ENCODE measurements at regions not wholly inside any gene's neighbourhood (a gene's known extent, or its start where the extent isn't known, plus 50 kb on each side); places are given as distances from the start of the nearest gene placed in this dataset.

GRCh38 chr11:43579919-43580276, 100.6 kb upstream of the HSD17B12 start:
- no peak for TF ChIP-seq CTCF (IDR thresholded peaks at IDR 0.05)
- Mint-ChIP-seq H3K27me3 (ENCODE audit: low read depth in 2 of 2) (peaks cover 60 to 72% of the 10 kb centered on the region in 2 donors), H3K4me1 (peaks cover 16 to 26% of the 10 kb centered on the region in 2 donors), H3K36me3 (no peaks in the 10 kb centered on the region), H3K27ac (no peak overlapping the region), H3K9me3 (no peaks in the 10 kb centered on the region), H3K4me3 (peak overlapping the region; percentile 60)
- no peak overlapping the region for H3K27ac ChIP-seq (ENCODE audit: low read length)
- peaks cover 51% of the 10 kb centered on the region for H3K27me3 ChIP-seq (ENCODE audit: control insufficient read depth, insufficient read depth, low read length)
- H3K4me1 ChIP-seq (ENCODE audit: control insufficient read depth, insufficient read depth, low read length) = peaks cover 25% of the 10 kb centered on the region
- intact Hi-C loops (cut with micrococcal nuclease) = no loop called here
- DNase-seq (no peak), ATAC-seq (no peak)
- 0% methylated on average over 3 of the region's 5 CpGs for WGBS (ENCODE audit: insufficient coverage)
- no peaks in the 10 kb centered on the region for H3K36me3 ChIP-seq (ENCODE audit: control insufficient read depth, insufficient read depth, low read length)
- no peaks in the 10 kb centered on the region for H3K9me3 ChIP-seq (ENCODE audit: control insufficient read depth, insufficient read depth, low read length)
- H3K4me3 ChIP-seq (ENCODE audit: low read length) = no peak overlapping the region

- 3% methylated on average over 39 of the region's 39 CpGs for WGBS (ENCODE audit: insufficient coverage)
- peak overlapping the region; percentile 80 for H3K4me3 Mint-ChIP-seq
- no peaks in the 10 kb centered on the region for H3K9me3 Mint-ChIP-seq
- ATAC-seq (no peak), DNase-seq (no peak)
- no peaks in the 10 kb centered on the region for H3K9me3 ChIP-seq (ENCODE audit: control insufficient read depth, insufficient read depth, low read length)
- peaks cover 64 to 71% of the 10 kb centered on the region in 2 donors for H3K27me3 Mint-ChIP-seq (ENCODE audit: low read depth in 2 of 2)
- H3K27me3 ChIP-seq (ENCODE audit: control insufficient read depth, insufficient read depth, low read length) = peaks cover 43% of the 10 kb centered on the region
- no peak overlapping the region for H3K27ac ChIP-seq (ENCODE audit: low read length)
- peaks cover 25% of the 10 kb centered on the region for H3K4me1 ChIP-seq (ENCODE audit: control insufficient read depth, insufficient read depth, low read length)
- no peaks in the 10 kb centered on the region for H3K36me3 ChIP-seq (ENCODE audit: control insufficient read depth, insufficient read depth, low read length)
- H3K36me3 Mint-ChIP-seq = no peaks in the 10 kb centered on the region
- H3K27ac Mint-ChIP-seq = no peak overlapping the region
- intact Hi-C loops (cut with micrococcal nuclease) = no loop called here
- no peak for TF ChIP-seq CTCF (IDR thresholded peaks at IDR 0.05)
- peaks cover 13 to 24% of the 10 kb centered on the region in 2 donors for H3K4me1 Mint-ChIP-seq
- H3K4me3 ChIP-seq (ENCODE audit: low read length) = no peak overlapping the region
These were observed 99.7 kb upstream of the HSD17B12 start for GRCh38 chr11:43580735-43581369.

GRCh38 chr11:43581370-43582023, 99.0 kb upstream of the HSD17B12 start:
- no peak for ATAC-seq
- no peaks in the 10 kb centered on the region for H3K9me3 Mint-ChIP-seq
- H3K4me1 Mint-ChIP-seq = peaks cover 13 to 23% of the 10 kb centered on the region in 2 donors
- no peak for DNase-seq
- H3K4me3 ChIP-seq (ENCODE audit: low read length) = no peak overlapping the region
- peaks cover 38% of the 10 kb centered on the region for H3K27me3 ChIP-seq (ENCODE audit: control insufficient read depth, insufficient read depth, low read length)
- no peak for TF ChIP-seq CTCF (IDR thresholded peaks at IDR 0.05)
- no peak overlapping the region for H3K27ac ChIP-seq (ENCODE audit: low read length)
- H3K27ac Mint-ChIP-seq = no peak overlapping the region
- peaks cover 25% of the 10 kb centered on the region for H3K4me1 ChIP-seq (ENCODE audit: control insufficient read depth, insufficient read depth, low read length)
- no peaks in the 10 kb centered on the region for H3K9me3 ChIP-seq (ENCODE audit: control insufficient read depth, insufficient read depth, low read length)
- H3K27me3 Mint-ChIP-seq (ENCODE audit: low read depth in 2 of 2) = peaks cover 65 to 69% of the 10 kb centered on the region in 2 donors
- H3K4me3 Mint-ChIP-seq = no peak overlapping the region
- intact Hi-C loops (cut with micrococcal nuclease) = no loop called here
- WGBS (ENCODE audit: insufficient coverage) = 2% methylated on average over 33 of the region's 39 CpGs
- no peaks in the 10 kb centered on the region for H3K36me3 Mint-ChIP-seq
- no peaks in the 10 kb centered on the region for H3K36me3 ChIP-seq (ENCODE audit: control insufficient read depth, insufficient read depth, low read length)

All from natural killer cell (primary cell).